ENCODE measurements at regions not wholly inside any gene's neighbourhood (a gene's known extent, or its start where the extent isn't known, plus 50 kb on each side); places are given as distances from the start of the nearest gene placed in this dataset.

DNA sequence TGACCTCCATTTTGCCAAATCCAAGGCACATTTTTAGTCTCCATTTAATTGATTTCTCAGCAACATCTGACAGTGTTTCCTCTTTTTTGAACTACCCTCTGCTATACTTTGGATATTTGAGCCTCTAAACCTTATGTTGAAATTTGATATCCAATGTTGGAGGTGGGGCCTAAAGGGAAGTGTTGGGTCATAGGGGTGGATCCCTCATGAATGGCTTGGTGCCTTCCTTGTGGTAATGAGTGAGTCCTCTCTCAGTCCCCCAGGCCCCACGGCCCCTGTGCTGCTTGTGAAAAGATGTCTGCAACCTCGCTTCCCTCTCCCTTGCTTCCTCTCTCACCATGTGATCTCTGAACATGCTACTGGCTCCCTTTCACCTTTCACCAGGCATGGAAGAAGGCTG is 96.8 kb upstream of the DGKB start:
- TF ChIP-seq, protein P1, sequence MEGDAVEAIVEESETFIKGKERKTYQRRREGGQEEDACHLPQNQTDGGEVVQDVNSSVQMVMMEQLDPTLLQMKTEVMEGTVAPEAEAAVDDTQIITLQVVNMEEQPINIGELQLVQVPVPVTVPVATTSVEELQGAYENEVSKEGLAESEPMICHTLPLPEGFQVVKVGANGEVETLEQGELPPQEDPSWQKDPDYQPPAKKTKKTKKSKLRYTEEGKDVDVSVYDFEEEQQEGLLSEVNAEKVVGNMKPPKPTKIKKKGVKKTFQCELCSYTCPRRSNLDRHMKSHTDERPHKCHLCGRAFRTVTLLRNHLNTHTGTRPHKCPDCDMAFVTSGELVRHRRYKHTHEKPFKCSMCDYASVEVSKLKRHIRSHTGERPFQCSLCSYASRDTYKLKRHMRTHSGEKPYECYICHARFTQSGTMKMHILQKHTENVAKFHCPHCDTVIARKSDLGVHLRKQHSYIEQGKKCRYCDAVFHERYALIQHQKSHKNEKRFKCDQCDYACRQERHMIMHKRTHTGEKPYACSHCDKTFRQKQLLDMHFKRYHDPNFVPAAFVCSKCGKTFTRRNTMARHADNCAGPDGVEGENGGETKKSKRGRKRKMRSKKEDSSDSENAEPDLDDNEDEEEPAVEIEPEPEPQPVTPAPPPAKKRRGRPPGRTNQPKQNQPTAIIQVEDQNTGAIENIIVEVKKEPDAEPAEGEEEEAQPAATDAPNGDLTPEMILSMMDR (IDR thresholded peaks at IDR 0.05): no peak
- TF ChIP-seq POLR2A (IDR thresholded peaks at IDR 0.05): no peak
